GM23338 (cell line): ENCODE measurements at regions not wholly inside any gene's neighbourhood (a gene's known extent, or its start where the extent isn't known, plus 50 kb on each side); places are given as distances from the start of the nearest gene placed in this dataset.

ENCODE experiments used
- ATAC-seq: fragments of 200-7000 bp; cut with Tn5 transposase; 3 replicates; pipeline ENCODE4 v1.9.1; 2020
- DNase-seq: peaks from one replicate; pipeline ENCODE4 v3.0.0-alpha.2; 2015; ENCODE audit warnings: low spot score
- H2AFZ ChIP-seq: fragments of 200-600 bp; sonication (generic); 2 replicates; pipeline ENCODE4 v1.8.0; 2016; ENCODE audit warnings: antibody characterized with exemption, mild to moderate bottlenecking, moderate library complexity
- H3F3A ChIP-seq: fragments of 200-600 bp; sonication (generic); replicated peaks from 2 replicates; pipeline ENCODE4 v1.8.0; 2017; ENCODE audit warnings: antibody characterized with exemption, mixed run types, low read depth
- H3K27ac ChIP-seq: fragments of 200-600 bp; sonication (generic); 2 replicates; pipeline ENCODE4 v1.6.1; 2016; ENCODE audit warnings: low read depth
- H3K27me3 ChIP-seq: fragments of 200-600 bp; sonication (generic); 2 replicates; pipeline ENCODE4 v1.8.0; 2016; ENCODE audit warnings: mild to moderate bottlenecking, mixed run types, moderate library complexity; ENCODE audit not compliant: insufficient read depth
- H3K36me3 ChIP-seq: fragments of 200-600 bp; sonication (generic); 2 replicates; pipeline ENCODE4 v1.8.0; 2016; ENCODE audit warnings: mild to moderate bottlenecking; ENCODE audit not compliant: insufficient read depth
- H3K4me1 ChIP-seq: fragments of 200-600 bp; sonication (generic); 2 replicates; pipeline ENCODE4 v1.8.0; 2016; ENCODE audit warnings: mild to moderate bottlenecking, moderate library complexity; ENCODE audit not compliant: insufficient read depth
- H3K4me2 ChIP-seq: fragments of 200-600 bp; sonication (generic); 2 replicates; pipeline ENCODE4 v1.7.1; 2017; ENCODE audit warnings: mixed run types
- H3K4me3 ChIP-seq: fragments of 200-600 bp; sonication (generic); 2 replicates; pipeline ENCODE4 v1.6.1; 2016; ENCODE audit warnings: mixed run types
- H3K79me2 ChIP-seq: fragments of 200-600 bp; sonication (generic); replicated peaks from 2 replicates; pipeline ENCODE4 v1.8.0; 2017; ENCODE audit warnings: mild to moderate bottlenecking; ENCODE audit not compliant: insufficient read depth
- H3K9me2 ChIP-seq: fragments of 200-600 bp; sonication (generic); 2 replicates; pipeline ENCODE4 v1.8.0; 2017; ENCODE audit not compliant: insufficient read depth
- H4K20me1 ChIP-seq: fragments of 200-600 bp; sonication (generic); replicated peaks from 2 replicates; pipeline ENCODE4 v1.8.0; 2017; ENCODE audit warnings: mild to moderate bottlenecking; ENCODE audit not compliant: insufficient read depth
- H3K27ac Mint-ChIP-seq: 2 replicates; pipeline ENCODE4 v1.8.0; 2020; ENCODE audit warnings: inconsistent platforms, mild to moderate bottlenecking, moderate library complexity, mixed read lengths
- H3K27me3 Mint-ChIP-seq: 3 replicates; pipeline ENCODE4 v1.8.0; 2022; ENCODE audit warnings: low read depth, mild to moderate bottlenecking, moderate library complexity, mixed read lengths, inconsistent platforms; ENCODE audit not compliant: insufficient read depth, poor library complexity
- H3K36me3 Mint-ChIP-seq: 3 replicates; pipeline ENCODE4 v1.8.0; 2021; ENCODE audit warnings: low read depth, mild to moderate bottlenecking, inconsistent platforms, moderate library complexity, mixed read lengths
- H3K4me1 Mint-ChIP-seq: 3 replicates; pipeline ENCODE4 v1.8.0; 2020; ENCODE audit warnings: mild to moderate bottlenecking, inconsistent platforms, mixed read lengths
- H3K4me3 Mint-ChIP-seq: 3 replicates; pipeline ENCODE4 v1.8.0; 2021; ENCODE audit warnings: moderate library complexity, mild to moderate bottlenecking, inconsistent platforms, mixed read lengths
- H3K9me3 Mint-ChIP-seq: 3 replicates; pipeline ENCODE4 v1.8.0; 2020; ENCODE audit warnings: moderate library complexity, mild to moderate bottlenecking, inconsistent platforms, mixed read lengths
- CREB1 ChIP-seq: fragments of 250-450 bp; sonication (Bioruptor Pico); IDR thresholded peaks from 2 replicates; pipeline ENCODE4 v1.5.0; 2020; ENCODE audit warnings: low read depth, mild to moderate bottlenecking, moderate library complexity
- CTCF ChIP-seq, 2 experiments: fragments of 200-600 bp in 1 of 2; sonication (generic) in 1 of 2; conservative IDR thresholded peaks; 2 replicates each; pipeline versions ENCODE4 v1.5.1 to v1.6.1; 2016 to 2017; ENCODE audit warnings: antibody characterized with exemption in 2 of 2, low read depth in 2 of 2, mild to moderate bottlenecking in 2 of 2, moderate library complexity in 1 of 2
- ETS1 ChIP-seq: IDR thresholded peaks from 2 replicates; pipeline ENCODE4 v1.6.1; 2016; ENCODE audit warnings: antibody characterized with exemption
- EZH2 ChIP-seq: fragments of 200-600 bp; sonication (generic); IDR thresholded peaks from one replicate; pipeline ENCODE4 v1.8.0; 2017; ENCODE audit warnings: antibody characterized with exemption, mild to moderate bottlenecking, low read depth; ENCODE audit not compliant: unreplicated experiment
- EZH2phosphoT487 ChIP-seq: fragments of 200-600 bp; sonication (generic); IDR thresholded peaks from one replicate; pipeline ENCODE4 v1.8.1; 2018; ENCODE audit warnings: antibody characterized with exemption; ENCODE audit not compliant: unreplicated experiment
- JUNB ChIP-seq: IDR thresholded peaks from one replicate; pipeline ENCODE4 v1.6.1; 2016; ENCODE audit warnings: antibody characterized with exemption; ENCODE audit not compliant: unreplicated experiment
- NANOG ChIP-seq: IDR thresholded peaks from 2 replicates; pipeline ENCODE4 v1.6.1; 2016; ENCODE audit warnings: antibody characterized with exemption, borderline replicate concordance
- POLR2AphosphoS5 ChIP-seq: IDR thresholded peaks from 2 replicates; pipeline ENCODE4 v1.6.1; 2016; ENCODE audit warnings: antibody characterized with exemption, low read depth
- REST ChIP-seq: IDR thresholded peaks from one replicate; pipeline ENCODE4 v1.6.1; 2018; ENCODE audit warnings: antibody characterized with exemption; ENCODE audit not compliant: unreplicated experiment
- STAT1 ChIP-seq: IDR thresholded peaks from one replicate; pipeline ENCODE4 v1.6.1; 2016; ENCODE audit warnings: antibody characterized with exemption; ENCODE audit not compliant: unreplicated experiment
- ZNF114 ChIP-seq: fragments of 250-450 bp; sonication (Bioruptor Pico); IDR thresholded peaks from 2 replicates; pipeline ENCODE4 v1.5.0; 2020; ENCODE audit warnings: mild to moderate bottlenecking, moderate library complexity
- ZNF331 ChIP-seq: fragments of 250-450 bp; sonication (Bioruptor Pico); IDR thresholded peaks from 2 replicates; pipeline ENCODE4 v1.5.0; 2020; ENCODE audit warnings: low read depth, mild to moderate bottlenecking, moderate library complexity
- ZNF462 ChIP-seq: fragments of 250-450 bp; sonication (Bioruptor Pico); IDR thresholded peaks from 2 replicates; pipeline ENCODE4 v1.5.0; 2020; ENCODE audit warnings: mild to moderate bottlenecking, moderate library complexity

GRCh38 chr10:118409295-118409694 lies 67.2 kb upstream of the FAM204A start:
- Histone ChIP-seq H3K27ac (no peak overlapping the region), H3K4me3 (no peak overlapping the region), H3K79me2 (no peaks in the 10 kb centered on the region), H3K4me1 (peaks cover 19% of the 10 kb centered on the region), H3K36me3 (no peaks in the 10 kb centered on the region), H3K4me2 (no peak overlapping the region), H3K27me3 (no peaks in the 10 kb centered on the region), H4K20me1 (no peaks in the 10 kb centered on the region), H3K9me2 (no peaks in the 10 kb centered on the region), H3F3A (no peaks in the 10 kb centered on the region), H2AFZ (no peak overlapping the region; the same call in 1 of the 2 replicates)
- Mint-ChIP-seq H3K4me3 (no peak overlapping the region), H3K27ac (no peak overlapping the region), H3K36me3 (no peaks in the 10 kb centered on the region), H3K4me1 (peaks cover 35% of the 10 kb centered on the region), H3K27me3 (peaks cover 4% of the 10 kb centered on the region), H3K9me3 (no peaks in the 10 kb centered on the region)
- TF ChIP-seq NANOG = no peak
- no peak for TF ChIP-seq ZNF462
- no peak for TF ChIP-seq ETS1
- TF ChIP-seq ZNF331 (CRISPR knock-in tag) = no peak
- no peak for TF ChIP-seq POLR2AphosphoS5
- no peak for TF ChIP-seq CREB1 (CRISPR knock-in tag)
- no peak for TF ChIP-seq ZNF114 (CRISPR knock-in tag)
- no peak for TF ChIP-seq STAT1
- no peak for TF ChIP-seq EZH2
- TF ChIP-seq REST = no peak
- TF ChIP-seq JUNB = no peak
- no peak for TF ChIP-seq CTCF (conservative IDR thresholded peaks at IDR 0.05; ENCODE audit: low read depth in 2 of 2)
- TF ChIP-seq EZH2phosphoT487 = no peak
- no peak for DNase-seq
- no peak for ATAC-seq
